ENCODE measurements at regions not wholly inside any gene's neighbourhood (a gene's known extent, or its start where the extent isn't known, plus 50 kb on each side); places are given as distances from the start of the nearest gene placed in this dataset.

- no peak overlapping the region for H3K27ac ChIP-seq
- no peaks in the 10 kb centered on the region for H3K9me3 ChIP-seq
- H3K4me3 ChIP-seq, result no peak overlapping the region
- no peaks in the 10 kb centered on the region for H3K27me3 ChIP-seq (replicated peaks; ENCODE audit: insufficient read depth)
- WGBS, result 88% methylated on average over 2 of the region's 2 CpGs
- no peak for DNase-seq (ENCODE audit: low spot score)
- TF ChIP-seq CTCF (IDR thresholded peaks at IDR 0.05), result no peak
- no peak for TF ChIP-seq POLR2AphosphoS5 (IDR thresholded peaks at IDR 0.05)
- no peak for TF ChIP-seq POLR2A (IDR thresholded peaks at IDR 0.05)
- intact Hi-C loops (cut with DNase I), result no loop called here
- no peaks in the 10 kb centered on the region for H3K36me3 ChIP-seq
- no peaks in the 10 kb centered on the region for H3K4me1 ChIP-seq (replicated peaks)
These were observed 161.5 kb downstream of the SMAD6 start for GRCh38 chr15:66863390-66864085.

DNA sequence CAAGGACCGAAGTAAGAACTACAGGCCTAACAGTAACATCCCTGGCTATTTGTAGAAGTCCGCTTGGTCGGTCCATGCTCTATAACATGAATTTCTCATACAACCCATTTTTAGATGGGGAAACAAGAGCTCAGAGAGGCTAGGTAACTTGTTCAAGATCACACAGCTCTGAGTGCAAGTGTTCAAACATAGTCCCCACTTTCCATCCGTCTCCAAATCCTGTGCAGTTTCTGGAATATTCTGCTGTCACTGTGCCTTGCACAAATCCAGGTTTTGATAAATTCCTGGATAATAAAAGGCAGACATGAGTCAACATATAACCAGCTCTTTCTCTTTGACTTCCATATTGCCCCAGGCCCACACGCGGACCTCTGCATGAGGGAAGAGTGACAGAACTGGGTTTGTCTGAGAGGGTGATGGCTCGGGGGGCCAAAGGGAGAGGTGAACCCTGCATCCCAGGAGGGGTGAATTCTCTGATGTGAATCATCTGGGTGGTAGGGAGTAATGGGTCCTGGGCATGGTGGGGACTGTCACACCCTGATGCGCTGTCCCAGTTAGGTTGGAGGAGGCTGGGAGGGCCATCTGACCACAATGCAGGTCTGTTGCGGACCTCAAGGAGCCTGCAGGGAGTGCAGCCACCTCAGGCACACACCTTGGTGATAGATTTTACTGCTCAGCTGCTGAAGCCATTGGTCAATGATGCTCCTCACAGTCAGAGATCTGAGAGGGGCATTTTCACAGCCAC lies 162.2 kb downstream of the SMAD6 start:
- H3K4me3 ChIP-seq, result no peak overlapping the region
- no peaks in the 10 kb centered on the region for H3K27me3 ChIP-seq (replicated peaks; ENCODE audit: insufficient read depth)
- H3K4me1 ChIP-seq (replicated peaks), result no peaks in the 10 kb centered on the region
- H3K36me3 ChIP-seq, result no peaks in the 10 kb centered on the region
- DNase-seq (ENCODE audit: low spot score), result no peak
- TF ChIP-seq POLR2A (IDR thresholded peaks at IDR 0.05), result no peak
- no peak for TF ChIP-seq POLR2AphosphoS5 (IDR thresholded peaks at IDR 0.05)
- TF ChIP-seq CTCF (IDR thresholded peaks at IDR 0.05), result no peak
- no peak overlapping the region for H3K27ac ChIP-seq
- 95% methylated on average over 9 of the region's 9 CpGs for WGBS
- intact Hi-C loops (cut with DNase I), result no loop called here
- no peaks in the 10 kb centered on the region for H3K9me3 ChIP-seq

DNA sequence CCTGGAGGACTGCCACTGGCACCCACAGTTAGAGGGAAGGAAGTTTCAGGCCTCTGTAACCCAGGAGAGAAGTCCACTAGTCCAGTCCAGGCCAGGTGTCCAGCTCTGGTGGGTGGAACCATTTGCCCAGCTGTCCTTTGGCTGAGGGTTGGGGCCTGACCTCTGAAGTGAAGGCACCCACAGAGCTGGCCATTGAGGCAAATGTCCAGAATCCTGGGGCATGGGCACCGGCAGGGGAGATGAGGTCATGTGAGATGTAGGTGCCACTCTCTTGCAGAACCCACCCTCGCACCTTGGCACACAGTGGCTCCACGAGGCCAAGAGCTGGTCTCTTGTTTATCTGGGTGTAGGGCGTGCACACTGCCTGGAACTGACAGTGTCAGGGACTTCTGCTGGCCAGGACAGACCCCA lies 162.8 kb downstream of the SMAD6 start:
- Histone ChIP-seq H3K27ac (no peak overlapping the region), H3K36me3 (no peaks in the 10 kb centered on the region), H3K4me1 (replicated peaks) (no peaks in the 10 kb centered on the region), H3K4me3 (no peak overlapping the region), H3K9me3 (no peaks in the 10 kb centered on the region), H3K27me3 (replicated peaks; ENCODE audit: insufficient read depth) (no peaks in the 10 kb centered on the region)
- intact Hi-C loops (cut with DNase I), result no loop called here
- 97% methylated on average over 4 of the region's 4 CpGs for WGBS
- no peak for DNase-seq (ENCODE audit: low spot score)
- no peak for TF ChIP-seq POLR2AphosphoS5 (IDR thresholded peaks at IDR 0.05)
- no peak for TF ChIP-seq POLR2A (IDR thresholded peaks at IDR 0.05)
- TF ChIP-seq CTCF (IDR thresholded peaks at IDR 0.05), result no peak

GRCh38 chr15:66865622-66866611 lies 163.9 kb downstream of the SMAD6 start:
- Histone ChIP-seq H3K9me3 (no peaks in the 10 kb centered on the region), H3K27me3 (replicated peaks; ENCODE audit: insufficient read depth) (no peaks in the 10 kb centered on the region), H3K27ac (no peak overlapping the region), H3K4me3 (no peak overlapping the region), H3K36me3 (no peaks in the 10 kb centered on the region), H3K4me1 (replicated peaks) (no peaks in the 10 kb centered on the region)
- TF ChIP-seq POLR2AphosphoS5 (IDR thresholded peaks at IDR 0.05) (no peak), POLR2A (IDR thresholded peaks at IDR 0.05) (no peak), CTCF (IDR thresholded peaks at IDR 0.05) (no peak)
- WGBS, result 85% methylated on average over 15 of the region's 15 CpGs
- DNase-seq (ENCODE audit: low spot score), result no peak
- intact Hi-C loops (cut with DNase I), result no loop called here

Data from prostate gland (tissue), 2 donors.